Thyroid gland (tissue), 4 donors: ENCODE measurements at regions not wholly inside any gene's neighbourhood (a gene's known extent, or its start where the extent isn't known, plus 50 kb on each side); places are given as distances from the start of the nearest gene placed in this dataset.

Source experiments
- CTCF ChIP-seq, 6 experiments: fragments of 200-600 bp in 3 of 6; fragments of 450-650 bp in 3 of 6; sonication (generic) in 3 of 6; IDR thresholded peaks; one replicate each; pipeline ENCODE4 v1.5.1; 2016 to 2019; ENCODE audit warnings: antibody characterized with exemption in 6 of 6, mild to moderate bottlenecking in 2 of 6, inconsistent platforms in 1 of 6, moderate library complexity in 1 of 6
- POLR2A ChIP-seq, 2 donors: fragments of 450-650 bp; IDR thresholded peaks; one replicate each; pipeline ENCODE4 v1.6.1; 2017; ENCODE audit warnings: antibody characterized with exemption in 2 of 2, mild to moderate bottlenecking in 2 of 2, moderate library complexity in 1 of 2

- TF ChIP-seq CTCF (IDR thresholded peaks at IDR 0.05) (no peak), POLR2A (IDR thresholded peaks at IDR 0.05) (no peak)
These were observed 637.8 kb upstream of the ROBO1 start for GRCh38 chr3:80405618-80406017.
